ENCODE measurements at regions not wholly inside any gene's neighbourhood (a gene's known extent, or its start where the extent isn't known, plus 50 kb on each side); places are given as distances from the start of the nearest gene placed in this dataset.

DNA sequence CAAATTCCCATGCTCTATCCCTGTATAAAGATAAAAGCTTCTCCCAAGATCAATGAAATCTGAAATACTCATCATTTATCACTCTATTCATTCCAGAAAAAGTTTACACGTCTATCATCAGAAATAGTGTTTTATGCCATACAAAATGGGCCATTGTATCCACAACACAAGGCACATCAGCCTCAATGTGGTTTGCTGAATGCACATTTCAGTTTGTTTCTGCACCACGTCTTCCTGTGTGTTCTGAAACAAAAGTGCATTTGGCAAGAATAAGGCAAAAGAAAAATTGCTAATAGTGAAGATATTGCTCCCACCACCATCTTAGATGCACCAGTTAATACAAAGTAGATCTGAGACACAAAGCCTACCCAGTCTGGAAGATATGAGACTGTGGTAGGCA lies 89.6 kb upstream of the ETS2 start:
- FAIRE-seq (no peak), DNase-seq (ENCODE audit: low spot score) (no peak), ATAC-seq (no peak)
- POLR2A ChIA-PET, result no interaction called here
- in situ Hi-C loops (cut with HindIII; ENCODE audit: extremely low pct_ligation_motif_present, low pct_unique_long_range_greater_than_20kb), result no loop called here
- WGBS (ENCODE audit: low lambda C conversion rate), result 0% methylated on average over 2 of the region's 2 CpGs
- no peaks in the 10 kb centered on the region for H3K36me3 ChIP-seq (replicated peaks in 1 of 2; ENCODE audit: control insufficient read depth in 1 of 2, insufficient read depth in 2 of 2, low read length in 2 of 2)
- no peak overlapping the region for H3K4me3 ChIP-seq (replicated peaks in 1 of 3; ENCODE audit: insufficient read depth in 1 of 3, low read depth in 2 of 3, low read length in 3 of 3)
- H3K9me3 ChIP-seq (ENCODE audit: low read length), result no peaks in the 10 kb centered on the region
- no peak overlapping the region for H3K27ac ChIP-seq (ENCODE audit: extremely low read length, insufficient read depth, low read length)
- H3K27me3 ChIP-seq (ENCODE audit: control insufficient read depth in 1 of 2, insufficient read depth in 2 of 2, low read length in 2 of 2), result peaks cover 0 to 9% of the 10 kb centered on the region in 2 experiments; a peak in 1 of 5 replicates
- BruUV-seq (replicated peaks), result no TSS peak
- intact Hi-C loops (cut with micrococcal nuclease; ENCODE audit: unreplicated experiment), result no loop called here
- H2AFZ ChIP-seq (ENCODE audit: low read length), result no peak overlapping the region
- no peaks in the 10 kb centered on the region for H4K20me1 ChIP-seq (ENCODE audit: insufficient read depth, low read length)
- no peaks in the 10 kb centered on the region for H3K79me2 ChIP-seq (ENCODE audit: insufficient read depth, low read length)
- no peak overlapping the region for H3K9ac ChIP-seq (ENCODE audit: insufficient read depth, low read depth, low read length)
- CTCF ChIA-PET (ENCODE audit: low intra/inter-chr PET ratio, low total read pairs), result no interaction called here
- no peaks in the 10 kb centered on the region for H3K4me1 ChIP-seq (ENCODE audit: insufficient read depth, low read length)
- H3K4me2 ChIP-seq (ENCODE audit: low read depth, low read length), result no peak overlapping the region
- TF ChIP-seq ZNF354B (CRISPR knock-in tag; IDR thresholded peaks at IDR 0.05) (no peak), FOXK2 (IDR thresholded peaks at IDR 0.05) (no peak), PCBP1 (IDR thresholded peaks at IDR 0.05; ENCODE audit: borderline replicate concordance, low read depth, low read length) (no peak), HOXD1 (CRISPR knock-in tag; IDR thresholded peaks at IDR 0.05) (no peak), HDAC2 (CRISPR knock-in tag; IDR thresholded peaks at IDR 0.05) (no peak), ZZZ3 (CRISPR knock-in tag; IDR thresholded peaks at IDR 0.05; ENCODE audit: borderline replicate concordance) (no peak), EEA1 (CRISPR knock-in tag; IDR thresholded peaks at IDR 0.05; ENCODE audit: borderline replicate concordance) (no peak), TBX3 (IDR thresholded peaks at IDR 0.05; ENCODE audit: borderline replicate concordance) (no peak), GATAD2A (CRISPR knock-in tag; IDR thresholded peaks at IDR 0.05) (no peak)
- TF ChIP-seq, protein P1, sequence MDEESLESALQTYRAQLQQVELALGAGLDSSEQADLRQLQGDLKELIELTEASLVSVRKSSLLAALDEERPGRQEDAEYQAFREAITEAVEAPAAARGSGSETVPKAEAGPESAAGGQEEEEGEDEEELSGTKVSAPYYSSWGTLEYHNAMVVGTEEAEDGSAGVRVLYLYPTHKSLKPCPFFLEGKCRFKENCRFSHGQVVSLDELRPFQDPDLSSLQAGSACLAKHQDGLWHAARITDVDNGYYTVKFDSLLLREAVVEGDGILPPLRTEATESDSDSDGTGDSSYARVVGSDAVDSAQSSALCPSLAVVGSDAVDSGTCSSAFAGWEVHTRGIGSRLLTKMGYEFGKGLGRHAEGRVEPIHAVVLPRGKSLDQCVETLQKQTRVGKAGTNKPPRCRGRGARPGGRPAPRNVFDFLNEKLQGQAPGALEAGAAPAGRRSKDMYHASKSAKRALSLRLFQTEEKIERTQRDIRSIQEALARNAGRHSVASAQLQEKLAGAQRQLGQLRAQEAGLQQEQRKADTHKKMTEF (CRISPR knock-in tag; IDR thresholded peaks at IDR 0.05), result no peak
- TF ChIP-seq, protein P2, sequence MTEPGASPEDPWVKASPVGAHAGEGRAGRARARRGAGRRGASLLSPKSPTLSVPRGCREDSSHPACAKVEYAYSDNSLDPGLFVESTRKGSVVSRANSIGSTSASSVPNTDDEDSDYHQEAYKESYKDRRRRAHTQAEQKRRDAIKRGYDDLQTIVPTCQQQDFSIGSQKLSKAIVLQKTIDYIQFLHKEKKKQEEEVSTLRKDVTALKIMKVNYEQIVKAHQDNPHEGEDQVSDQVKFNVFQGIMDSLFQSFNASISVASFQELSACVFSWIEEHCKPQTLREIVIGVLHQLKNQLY (CRISPR knock-in tag; IDR thresholded peaks at IDR 0.05), result no peak
- TF ChIP-seq, protein P3, sequence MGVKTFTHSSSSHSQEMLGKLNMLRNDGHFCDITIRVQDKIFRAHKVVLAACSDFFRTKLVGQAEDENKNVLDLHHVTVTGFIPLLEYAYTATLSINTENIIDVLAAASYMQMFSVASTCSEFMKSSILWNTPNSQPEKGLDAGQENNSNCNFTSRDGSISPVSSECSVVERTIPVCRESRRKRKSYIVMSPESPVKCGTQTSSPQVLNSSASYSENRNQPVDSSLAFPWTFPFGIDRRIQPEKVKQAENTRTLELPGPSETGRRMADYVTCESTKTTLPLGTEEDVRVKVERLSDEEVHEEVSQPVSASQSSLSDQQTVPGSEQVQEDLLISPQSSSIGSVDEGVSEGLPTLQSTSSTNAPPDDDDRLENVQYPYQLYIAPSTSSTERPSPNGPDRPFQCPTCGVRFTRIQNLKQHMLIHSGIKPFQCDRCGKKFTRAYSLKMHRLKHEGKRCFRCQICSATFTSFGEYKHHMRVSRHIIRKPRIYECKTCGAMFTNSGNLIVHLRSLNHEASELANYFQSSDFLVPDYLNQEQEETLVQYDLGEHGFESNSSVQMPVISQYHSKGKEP (CRISPR knock-in tag; IDR thresholded peaks at IDR 0.05), result no peak
- TF ChIP-seq, protein P4, sequence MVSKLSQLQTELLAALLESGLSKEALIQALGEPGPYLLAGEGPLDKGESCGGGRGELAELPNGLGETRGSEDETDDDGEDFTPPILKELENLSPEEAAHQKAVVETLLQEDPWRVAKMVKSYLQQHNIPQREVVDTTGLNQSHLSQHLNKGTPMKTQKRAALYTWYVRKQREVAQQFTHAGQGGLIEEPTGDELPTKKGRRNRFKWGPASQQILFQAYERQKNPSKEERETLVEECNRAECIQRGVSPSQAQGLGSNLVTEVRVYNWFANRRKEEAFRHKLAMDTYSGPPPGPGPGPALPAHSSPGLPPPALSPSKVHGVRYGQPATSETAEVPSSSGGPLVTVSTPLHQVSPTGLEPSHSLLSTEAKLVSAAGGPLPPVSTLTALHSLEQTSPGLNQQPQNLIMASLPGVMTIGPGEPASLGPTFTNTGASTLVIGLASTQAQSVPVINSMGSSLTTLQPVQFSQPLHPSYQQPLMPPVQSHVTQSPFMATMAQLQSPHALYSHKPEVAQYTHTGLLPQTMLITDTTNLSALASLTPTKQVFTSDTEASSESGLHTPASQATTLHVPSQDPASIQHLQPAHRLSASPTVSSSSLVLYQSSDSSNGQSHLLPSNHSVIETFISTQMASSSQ (IDR thresholded peaks at IDR 0.05; ENCODE audit: low read depth), result no peak
- TF ChIP-seq, protein P4 (CRISPR knock-in tag; IDR thresholded peaks at IDR 0.05; ENCODE audit: borderline replicate concordance), result no peak
- TF ChIP-seq, protein P5, sequence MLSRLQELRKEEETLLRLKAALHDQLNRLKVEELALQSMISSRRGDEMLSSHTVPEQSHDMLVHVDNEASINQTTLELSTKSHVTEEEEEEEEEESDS (CRISPR knock-in tag; IDR thresholded peaks at IDR 0.05; ENCODE audit: borderline replicate concordance), result no peak
- TF ChIP-seq, protein P6, sequence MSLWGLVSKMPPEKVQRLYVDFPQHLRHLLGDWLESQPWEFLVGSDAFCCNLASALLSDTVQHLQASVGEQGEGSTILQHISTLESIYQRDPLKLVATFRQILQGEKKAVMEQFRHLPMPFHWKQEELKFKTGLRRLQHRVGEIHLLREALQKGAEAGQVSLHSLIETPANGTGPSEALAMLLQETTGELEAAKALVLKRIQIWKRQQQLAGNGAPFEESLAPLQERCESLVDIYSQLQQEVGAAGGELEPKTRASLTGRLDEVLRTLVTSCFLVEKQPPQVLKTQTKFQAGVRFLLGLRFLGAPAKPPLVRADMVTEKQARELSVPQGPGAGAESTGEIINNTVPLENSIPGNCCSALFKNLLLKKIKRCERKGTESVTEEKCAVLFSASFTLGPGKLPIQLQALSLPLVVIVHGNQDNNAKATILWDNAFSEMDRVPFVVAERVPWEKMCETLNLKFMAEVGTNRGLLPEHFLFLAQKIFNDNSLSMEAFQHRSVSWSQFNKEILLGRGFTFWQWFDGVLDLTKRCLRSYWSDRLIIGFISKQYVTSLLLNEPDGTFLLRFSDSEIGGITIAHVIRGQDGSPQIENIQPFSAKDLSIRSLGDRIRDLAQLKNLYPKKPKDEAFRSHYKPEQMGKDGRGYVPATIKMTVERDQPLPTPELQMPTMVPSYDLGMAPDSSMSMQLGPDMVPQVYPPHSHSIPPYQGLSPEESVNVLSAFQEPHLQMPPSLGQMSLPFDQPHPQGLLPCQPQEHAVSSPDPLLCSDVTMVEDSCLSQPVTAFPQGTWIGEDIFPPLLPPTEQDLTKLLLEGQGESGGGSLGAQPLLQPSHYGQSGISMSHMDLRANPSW (CRISPR knock-in tag; IDR thresholded peaks at IDR 0.05; ENCODE audit: borderline replicate concordance), result no peak
